ENCODE measurements at regions not wholly inside any gene's neighbourhood (a gene's known extent, or its start where the extent isn't known, plus 50 kb on each side); places are given as distances from the start of the nearest gene placed in this dataset.

DNA sequence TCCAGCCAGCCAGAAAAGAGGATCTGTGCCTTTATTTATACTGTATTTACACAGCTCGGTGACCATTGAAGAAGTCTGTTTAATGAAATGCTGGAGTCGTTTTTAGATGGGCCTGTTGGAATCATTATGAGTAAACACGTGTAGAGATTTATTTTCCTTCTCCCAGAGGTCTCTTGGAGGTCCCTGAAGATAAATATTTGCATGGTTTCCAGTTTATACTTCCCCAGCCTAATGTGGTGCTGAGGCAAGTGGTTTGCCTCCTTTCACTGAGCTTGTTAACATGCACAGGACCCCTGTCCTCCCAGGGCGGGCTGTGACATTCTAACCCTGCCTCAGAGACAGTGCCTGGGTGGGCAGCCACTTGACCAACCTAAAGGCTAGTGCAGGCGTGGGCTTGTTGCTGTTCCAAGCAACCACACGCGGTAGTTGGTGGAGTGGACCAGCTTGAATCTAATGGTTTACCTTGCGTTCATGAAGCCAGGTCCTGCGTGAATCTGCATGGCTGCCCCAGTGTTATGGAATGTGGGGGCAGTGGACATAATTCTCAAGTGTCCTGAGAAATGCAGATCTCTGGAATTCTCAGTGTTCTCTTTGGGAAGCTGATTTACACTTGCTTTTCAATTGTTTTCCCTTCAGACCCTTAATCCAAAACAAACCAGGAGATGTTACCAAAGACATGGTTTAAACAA, 130.2 kb upstream of the DLX2 start:
- Histone ChIP-seq H2AFZ (ENCODE audit: insufficient read depth, low read length, poor library complexity) (no peak overlapping the region), H3K9ac (ENCODE audit: low read length) (no peak overlapping the region), H4K91ac (ENCODE audit: low read depth, low read length) (no peak overlapping the region), H4K12ac (ENCODE audit: low read depth, low read length) (no peak overlapping the region), H3K4ac (ENCODE audit: low read depth, low read length) (no peak overlapping the region), H4K8ac (ENCODE audit: low read depth, low read length) (no peak overlapping the region), H3K18ac (ENCODE audit: low read length) (no peak overlapping the region), H3K36me3 (ENCODE audit: control insufficient read depth in 1 of 2, insufficient read depth in 2 of 2, low read length in 2 of 2) (no peaks in the 10 kb centered on the region), H3K9me3 (ENCODE audit: insufficient read depth, low read depth, low read length) (peaks cover 4% of the 10 kb centered on the region), H3K4me2 (ENCODE audit: low read length) (no peak overlapping the region), H3K23ac (ENCODE audit: low read length) (no peak overlapping the region), H3K14ac (ENCODE audit: low read length) (no peak overlapping the region), H3K79me2 (ENCODE audit: control insufficient read depth, insufficient read depth, low read length, poor library complexity) (no peaks in the 10 kb centered on the region), H3K27me3 (ENCODE audit: insufficient read depth, low read length) (peaks cover 12% of the 10 kb centered on the region), H2BK5ac (ENCODE audit: low read depth, low read length, poor library complexity) (no peak overlapping the region), H3K4me1 (ENCODE audit: control insufficient read depth in 1 of 2, insufficient read depth in 2 of 2, low read length in 2 of 2) (peaks cover 13 to 19% of the 10 kb centered on the region in 2 experiments), H3K79me1 (ENCODE audit: low read length) (no peaks in the 10 kb centered on the region), H3K27ac (ENCODE audit: low read depth, low read length) (no peak overlapping the region), H2BK12ac (ENCODE audit: low read length) (peak overlapping the region; percentile 1), H2AK5ac (ENCODE audit: low read length) (no peak overlapping the region), H3K4me3 (ENCODE audit: low read depth, low read length) (no peak overlapping the region), H2BK120ac (ENCODE audit: insufficient read depth, low read length, poor library complexity) (no peak overlapping the region)
- no peak for DNase-seq
- no CpG with 5 or more reads among the region's 9 CpGs for WGBS (ENCODE audit: extremely low coverage, insufficient coverage, insufficient read length)

DNA sequence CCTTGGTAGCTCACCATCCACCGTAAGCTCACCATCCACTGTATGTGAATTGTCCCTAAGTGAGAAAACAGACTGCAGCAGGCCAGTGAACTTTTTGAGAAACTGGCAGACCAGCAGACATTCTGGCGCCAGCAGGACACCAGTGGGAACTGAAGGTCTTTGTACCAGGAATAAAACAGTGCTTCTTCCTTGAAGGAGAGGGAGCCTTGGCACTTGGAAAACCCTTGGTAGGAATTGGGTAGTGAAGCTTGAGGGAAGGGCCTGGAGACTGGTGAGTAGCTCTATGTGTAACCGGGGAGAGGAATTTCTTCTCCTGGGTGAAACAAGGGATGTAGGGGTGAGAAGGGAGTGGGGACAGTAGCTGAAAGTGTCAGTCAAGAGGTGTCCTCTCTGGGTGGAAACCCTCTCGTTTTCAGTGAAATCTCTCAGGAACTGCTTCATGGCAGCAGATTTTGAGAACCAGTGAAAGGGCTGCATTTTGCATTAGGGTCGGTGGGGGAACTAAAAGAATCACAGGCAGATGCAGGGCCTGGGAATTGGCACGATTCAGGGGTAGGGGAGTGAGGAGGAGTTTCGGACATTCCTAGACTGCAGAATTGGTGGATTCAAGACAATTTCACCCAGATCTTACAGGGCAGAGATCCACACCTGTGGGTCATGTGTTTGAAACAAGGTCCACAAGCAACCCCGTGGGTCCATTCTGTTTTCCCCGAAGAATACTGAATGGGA, 131.5 kb upstream of the DLX2 start:
- no peak overlapping the region for H3K18ac ChIP-seq (ENCODE audit: low read length)
- H2AK5ac ChIP-seq (ENCODE audit: low read length): no peak overlapping the region
- H3K79me1 ChIP-seq (ENCODE audit: low read length): no peaks in the 10 kb centered on the region
- no peak overlapping the region for H3K23ac ChIP-seq (ENCODE audit: low read length)
- no peak overlapping the region for H3K27ac ChIP-seq (ENCODE audit: low read depth, low read length)
- H3K36me3 ChIP-seq (ENCODE audit: control insufficient read depth in 1 of 2, insufficient read depth in 2 of 2, low read length in 2 of 2): no peaks in the 10 kb centered on the region
- peak overlapping the region; percentile 32 for H2AFZ ChIP-seq (ENCODE audit: insufficient read depth, low read length, poor library complexity)
- H3K79me2 ChIP-seq (ENCODE audit: control insufficient read depth, insufficient read depth, low read length, poor library complexity): no peaks in the 10 kb centered on the region
- WGBS (ENCODE audit: extremely low coverage, insufficient coverage, insufficient read length): no CpG with 5 or more reads among the region's 9 CpGs
- DNase-seq: no peak
- H2BK12ac ChIP-seq (ENCODE audit: low read length): peak overlapping the region; percentile 2
- H3K14ac ChIP-seq (ENCODE audit: low read length): no peak overlapping the region
- H4K8ac ChIP-seq (ENCODE audit: low read depth, low read length): no peak overlapping the region
- H3K4me2 ChIP-seq (ENCODE audit: low read length): peak overlapping the region; percentile 82
- H3K27me3 ChIP-seq (ENCODE audit: insufficient read depth, low read length): peaks cover 12% of the 10 kb centered on the region
- H4K91ac ChIP-seq (ENCODE audit: low read depth, low read length): no peak overlapping the region
- H3K4me3 ChIP-seq (ENCODE audit: low read depth, low read length): no peak overlapping the region
- H3K9me3 ChIP-seq (ENCODE audit: insufficient read depth, low read depth, low read length): peaks cover 4% of the 10 kb centered on the region
- H3K9ac ChIP-seq (ENCODE audit: low read length): no peak overlapping the region
- no peak overlapping the region for H2BK5ac ChIP-seq (ENCODE audit: low read depth, low read length, poor library complexity)
- H4K12ac ChIP-seq (ENCODE audit: low read depth, low read length): no peak overlapping the region
- peaks cover 9 to 17% of the 10 kb centered on the region in 2 experiments for H3K4me1 ChIP-seq (ENCODE audit: control insufficient read depth in 1 of 2, insufficient read depth in 2 of 2, low read length in 2 of 2)
- no peak overlapping the region for H3K4ac ChIP-seq (ENCODE audit: low read depth, low read length)
- H2BK120ac ChIP-seq (ENCODE audit: insufficient read depth, low read length, poor library complexity): no peak overlapping the region

DNA sequence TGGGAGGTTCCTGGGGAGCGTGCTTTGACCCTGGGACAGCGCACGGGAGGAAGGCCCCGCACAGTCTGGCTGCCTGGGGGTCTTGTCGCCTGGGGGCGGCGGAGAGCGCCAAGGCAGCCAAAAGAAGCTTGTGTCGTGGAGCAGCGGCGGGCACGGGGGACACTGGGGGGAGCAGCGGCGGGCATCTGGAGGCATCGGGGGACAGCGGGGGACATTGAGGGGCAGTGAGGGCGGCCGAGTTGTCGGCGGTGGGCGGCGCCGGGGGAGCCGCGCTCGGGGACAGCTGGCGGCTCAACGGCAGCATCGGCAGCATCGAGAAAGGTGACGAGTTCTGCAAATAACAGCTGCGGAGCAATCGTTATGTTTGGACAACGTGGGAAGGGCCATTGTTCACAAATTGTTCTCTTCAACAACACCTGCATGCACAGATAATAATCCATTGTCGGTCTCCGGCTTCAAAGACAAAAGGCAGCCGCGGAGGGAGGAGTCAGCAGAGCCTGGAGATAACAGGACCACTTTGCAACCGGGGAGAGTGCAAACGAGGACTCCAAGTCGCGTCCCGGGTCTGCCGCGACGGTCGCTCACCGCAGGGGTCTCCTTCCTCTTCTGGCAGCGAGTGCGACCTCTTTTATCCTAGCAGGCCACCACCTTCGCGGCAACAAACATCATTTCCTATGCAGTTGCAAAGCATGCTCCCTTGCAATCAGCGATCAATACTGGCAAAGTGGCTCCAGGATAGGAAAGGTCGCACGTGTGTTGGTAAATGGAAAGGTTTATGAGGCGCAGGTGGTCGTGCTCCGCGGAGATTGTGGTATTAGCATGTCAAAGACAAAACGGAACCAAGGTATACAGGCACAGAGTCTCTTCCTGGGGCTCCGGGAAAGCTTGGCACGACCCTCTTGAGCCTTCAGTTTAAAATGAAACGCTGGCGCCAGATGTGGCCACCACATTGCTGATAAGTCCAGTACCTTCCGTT, 132.3 kb upstream of the DLX2 start:
- peak overlapping the region; percentile 82 for H3K4me2 ChIP-seq (ENCODE audit: low read length)
- H2AFZ ChIP-seq (ENCODE audit: insufficient read depth, low read length, poor library complexity): peak overlapping the region; percentile 32
- no peak overlapping the region for H4K12ac ChIP-seq (ENCODE audit: low read depth, low read length)
- no peak overlapping the region for H3K14ac ChIP-seq (ENCODE audit: low read length)
- no peak overlapping the region for H2BK5ac ChIP-seq (ENCODE audit: low read depth, low read length, poor library complexity)
- H3K18ac ChIP-seq (ENCODE audit: low read length): no peak overlapping the region
- H3K4me1 ChIP-seq (ENCODE audit: control insufficient read depth in 1 of 2, insufficient read depth in 2 of 2, low read length in 2 of 2): peaks cover 9 to 17% of the 10 kb centered on the region in 2 experiments
- H3K79me1 ChIP-seq (ENCODE audit: low read length): no peaks in the 10 kb centered on the region
- no peak overlapping the region for H4K8ac ChIP-seq (ENCODE audit: low read depth, low read length)
- H3K27ac ChIP-seq (ENCODE audit: low read depth, low read length): no peak overlapping the region
- no peak overlapping the region for H3K4ac ChIP-seq (ENCODE audit: low read depth, low read length)
- H4K91ac ChIP-seq (ENCODE audit: low read depth, low read length): no peak overlapping the region
- DNase-seq: peak in 1 of 2 donors; percentile 34
- H2BK120ac ChIP-seq (ENCODE audit: insufficient read depth, low read length, poor library complexity): no peak overlapping the region
- no peaks in the 10 kb centered on the region for H3K79me2 ChIP-seq (ENCODE audit: control insufficient read depth, insufficient read depth, low read length, poor library complexity)
- H3K23ac ChIP-seq (ENCODE audit: low read length): no peak overlapping the region
- H3K27me3 ChIP-seq (ENCODE audit: insufficient read depth, low read length): peaks cover 12% of the 10 kb centered on the region
- no CpG with 5 or more reads among the region's 65 CpGs for WGBS (ENCODE audit: extremely low coverage, insufficient coverage, insufficient read length)
- H3K4me3 ChIP-seq (ENCODE audit: low read depth, low read length): peak overlapping the region; percentile 53
- H2BK12ac ChIP-seq (ENCODE audit: low read length): peak overlapping the region; percentile 2
- H3K9ac ChIP-seq (ENCODE audit: low read length): no peak overlapping the region
- H3K9me3 ChIP-seq (ENCODE audit: insufficient read depth, low read depth, low read length): peaks cover 4% of the 10 kb centered on the region
- no peaks in the 10 kb centered on the region for H3K36me3 ChIP-seq (ENCODE audit: control insufficient read depth in 1 of 2, insufficient read depth in 2 of 2, low read length in 2 of 2)
- no peak overlapping the region for H2AK5ac ChIP-seq (ENCODE audit: low read length)

DNA sequence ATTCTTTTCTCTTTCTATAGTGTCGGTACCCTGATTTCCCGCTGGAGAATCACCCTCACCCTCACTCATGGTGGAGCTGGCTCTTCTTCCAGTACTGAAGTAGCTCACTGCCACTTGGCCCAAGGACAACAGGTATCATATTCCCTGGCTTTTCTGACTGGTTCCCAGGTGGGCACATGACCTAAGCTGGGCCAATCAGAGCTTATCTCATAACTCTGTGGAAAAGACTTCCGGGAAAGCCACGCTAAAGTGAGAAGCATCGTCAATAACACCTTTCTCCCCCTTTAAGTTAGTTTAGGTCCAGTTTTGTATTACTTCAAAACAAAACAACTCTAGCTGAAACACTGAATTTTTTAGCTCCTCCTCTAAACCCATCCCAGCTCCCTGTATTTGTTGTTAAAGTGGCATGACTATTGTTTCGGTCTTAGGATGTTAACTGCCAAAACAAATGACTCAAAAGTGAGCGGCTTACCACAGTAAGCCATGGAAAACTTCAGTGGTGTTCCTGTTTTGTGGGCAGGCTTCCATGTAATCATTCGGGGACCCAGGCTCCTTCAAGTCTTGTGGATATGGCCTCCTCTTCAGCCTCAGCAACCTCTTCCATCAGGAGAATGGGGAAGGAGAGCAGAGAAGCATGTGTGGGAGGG, 137.4 kb upstream of the DLX2 start:
- Histone ChIP-seq H3K4me3 (ENCODE audit: low read depth, low read length) (no peak overlapping the region), H2BK5ac (ENCODE audit: low read depth, low read length, poor library complexity) (no peak overlapping the region), H3K79me1 (ENCODE audit: low read length) (no peaks in the 10 kb centered on the region), H2BK12ac (ENCODE audit: low read length) (no peak overlapping the region), H3K79me2 (ENCODE audit: control insufficient read depth, insufficient read depth, low read length, poor library complexity) (no peaks in the 10 kb centered on the region), H3K9me3 (ENCODE audit: insufficient read depth, low read depth, low read length) (peaks cover 1% of the 10 kb centered on the region), H3K14ac (ENCODE audit: low read length) (no peak overlapping the region), H3K27ac (ENCODE audit: low read depth, low read length) (no peak overlapping the region), H3K4ac (ENCODE audit: low read depth, low read length) (no peak overlapping the region), H3K23ac (ENCODE audit: low read length) (no peak overlapping the region), H3K4me2 (ENCODE audit: low read length) (no peak overlapping the region), H3K18ac (ENCODE audit: low read length) (no peak overlapping the region), H3K9ac (ENCODE audit: low read length) (no peak overlapping the region), H2AFZ (ENCODE audit: insufficient read depth, low read length, poor library complexity) (no peak overlapping the region), H3K4me1 (ENCODE audit: control insufficient read depth in 1 of 2, insufficient read depth in 2 of 2, low read length in 2 of 2) (peaks cover 3 to 4% of the 10 kb centered on the region in 2 experiments), H4K91ac (ENCODE audit: low read depth, low read length) (no peak overlapping the region), H2BK120ac (ENCODE audit: insufficient read depth, low read length, poor library complexity) (no peak overlapping the region), H3K36me3 (ENCODE audit: control insufficient read depth in 1 of 2, insufficient read depth in 2 of 2, low read length in 2 of 2) (no peaks in the 10 kb centered on the region), H2AK5ac (ENCODE audit: low read length) (no peak overlapping the region), H4K12ac (ENCODE audit: low read depth, low read length) (no peak overlapping the region), H3K27me3 (ENCODE audit: insufficient read depth, low read length) (peaks cover 6% of the 10 kb centered on the region), H4K8ac (ENCODE audit: low read depth, low read length) (no peak overlapping the region)
- DNase-seq: no peak
- no CpG with 5 or more reads among the region's 8 CpGs for WGBS (ENCODE audit: extremely low coverage, insufficient coverage, insufficient read length)
